ENCODE measurements at regions not wholly inside any gene's neighbourhood (a gene's known extent, or its start where the extent isn't known, plus 50 kb on each side); places are given as distances from the start of the nearest gene placed in this dataset.

- Histone ChIP-seq H3K36me3 (ENCODE audit: control insufficient read depth, insufficient read depth, low read length) (no peaks in the 10 kb centered on the region), H3K4me3 (ENCODE audit: low read length) (no peak overlapping the region), H3K4me1 (ENCODE audit: control insufficient read depth, insufficient read depth, low read length) (no peaks in the 10 kb centered on the region), H3K27ac (ENCODE audit: low read depth, low read length) (no peak overlapping the region), H3K9me3 (ENCODE audit: control insufficient read depth, low read length) (no peaks in the 10 kb centered on the region), H3K9ac (ENCODE audit: extremely low read depth, low read length, poor library complexity, severe bottlenecking) (no peak overlapping the region), H3K27me3 (ENCODE audit: control insufficient read depth, insufficient read depth, low read length, poor library complexity, severe bottlenecking) (no peaks in the 10 kb centered on the region)
- Mint-ChIP-seq H3K27ac (no peak overlapping the region), H3K36me3 (ENCODE audit: low read depth) (no peaks in the 10 kb centered on the region), H3K4me1 (peaks cover 11% of the 10 kb centered on the region), H3K27me3 (ENCODE audit: insufficient read depth) (no peaks in the 10 kb centered on the region), H3K9me3 (no peaks in the 10 kb centered on the region), H3K4me3 (no peak overlapping the region)
- no peak for DNase-seq
- 95 to 96% methylated on average over 4 to 6 of the region's 6 CpGs for WGBS, 2 experiments (ENCODE audit: insufficient coverage in 1 of 2, insufficient read length in 1 of 2)
- TF ChIP-seq CTCF (conservative IDR thresholded peaks at IDR 0.05): no peak
Measured at GRCh38 chr3:182631183-182632076, 161.9 kb upstream of the ATP11B start.

GRCh38 chr3:182632077-182632393, 161.3 kb upstream of the ATP11B start:
- H3K27ac Mint-ChIP-seq: no peak overlapping the region
- no peaks in the 10 kb centered on the region for H3K9me3 Mint-ChIP-seq
- H3K4me1 ChIP-seq (ENCODE audit: control insufficient read depth, insufficient read depth, low read length): no peaks in the 10 kb centered on the region
- no peak overlapping the region for H3K4me3 Mint-ChIP-seq
- H3K4me1 Mint-ChIP-seq: peaks cover 11% of the 10 kb centered on the region
- no peak for TF ChIP-seq CTCF (conservative IDR thresholded peaks at IDR 0.05)
- whole genome bisulfite sequencing, 2 experiments (ENCODE audit: insufficient coverage in 1 of 2, insufficient read length in 1 of 2): 90 to 94% methylated on average over 2 to 4 of the region's 4 CpGs
- no peak overlapping the region for H3K4me3 ChIP-seq (ENCODE audit: low read length)
- no peaks in the 10 kb centered on the region for H3K27me3 Mint-ChIP-seq (ENCODE audit: insufficient read depth)
- H3K9ac ChIP-seq (ENCODE audit: extremely low read depth, low read length, poor library complexity, severe bottlenecking): no peak overlapping the region
- no peaks in the 10 kb centered on the region for H3K36me3 Mint-ChIP-seq (ENCODE audit: low read depth)
- no peaks in the 10 kb centered on the region for H3K27me3 ChIP-seq (ENCODE audit: control insufficient read depth, insufficient read depth, low read length, poor library complexity, severe bottlenecking)
- H3K36me3 ChIP-seq (ENCODE audit: control insufficient read depth, insufficient read depth, low read length): no peaks in the 10 kb centered on the region
- no peak for DNase-seq
- H3K9me3 ChIP-seq (ENCODE audit: control insufficient read depth, low read length): no peaks in the 10 kb centered on the region
- no peak overlapping the region for H3K27ac ChIP-seq (ENCODE audit: low read depth, low read length)

GRCh38 chr3:182633186-182633585, 160.1 kb upstream of the ATP11B start:
- DNase-seq: no peak
- H3K36me3 ChIP-seq (ENCODE audit: control insufficient read depth, insufficient read depth, low read length): no peaks in the 10 kb centered on the region
- H3K27ac Mint-ChIP-seq: no peak overlapping the region
- no peaks in the 10 kb centered on the region for H3K36me3 Mint-ChIP-seq (ENCODE audit: low read depth)
- H3K4me1 ChIP-seq (ENCODE audit: control insufficient read depth, insufficient read depth, low read length): no peaks in the 10 kb centered on the region
- no peak overlapping the region for H3K9ac ChIP-seq (ENCODE audit: extremely low read depth, low read length, poor library complexity, severe bottlenecking)
- no peak overlapping the region for H3K27ac ChIP-seq (ENCODE audit: low read depth, low read length)
- H3K9me3 ChIP-seq (ENCODE audit: control insufficient read depth, low read length): no peaks in the 10 kb centered on the region
- TF ChIP-seq CTCF (conservative IDR thresholded peaks at IDR 0.05): no peak
- no peak overlapping the region for H3K4me3 ChIP-seq (ENCODE audit: low read length)
- peaks cover 11% of the 10 kb centered on the region for H3K4me1 Mint-ChIP-seq
- H3K4me3 Mint-ChIP-seq: no peak overlapping the region
- H3K27me3 Mint-ChIP-seq (ENCODE audit: insufficient read depth): no peaks in the 10 kb centered on the region
- no peaks in the 10 kb centered on the region for H3K27me3 ChIP-seq (ENCODE audit: control insufficient read depth, insufficient read depth, low read length, poor library complexity, severe bottlenecking)
- 93 to 99% methylated on average over 5 to 7 of the region's 7 CpGs for WGBS, 2 experiments (ENCODE audit: insufficient coverage in 1 of 2, insufficient read length in 1 of 2)
- H3K9me3 Mint-ChIP-seq: no peaks in the 10 kb centered on the region
